H1 (cell line): ENCODE measurements at regions not wholly inside any gene's neighbourhood (a gene's known extent, or its start where the extent isn't known, plus 50 kb on each side); places are given as distances from the start of the nearest gene placed in this dataset.

Source experiments
- CTCF ChIA-PET: fragments of 300-600 bp; sonication (Branson Sonifier 250); formaldehyde crosslinking; loops from one replicate; lab custom pipeline; 2021; ENCODE audit not compliant: partially characterized antibody; lab: Charles Lee
- POLR2A ChIA-PET: fragments of 300-600 bp; sonication (Branson Sonifier 250); formaldehyde crosslinking; loops from one replicate; lab custom pipeline; 2021; ENCODE audit warnings: inconsistent platforms; ENCODE audit not compliant: partially characterized antibody; lab: Charles Lee
- DNase-seq, 2 experiments: peaks; one replicate each; pipeline versions ENCODE4 v3.0.0 to v3.0.0-alpha.2; 2010 to 2022; ENCODE audit warnings: low spot score in 2 of 2, low read depth in 1 of 2, mixed read lengths in 1 of 2
- FAIRE-seq: peaks from 2 replicates; lab custom pipeline; 2011; peaks lifted over from hg19 to GRCh38; lab: Jason Lieb, UNC
- H2AFZ ChIP-seq: 2 replicates; pipeline ENCODE4 v1.8.1; 2012; ENCODE audit warnings: low read length, inconsistent platforms
- H2AK5ac ChIP-seq: 2 replicates; pipeline ENCODE4 v1.6.1; 2013; ENCODE audit warnings: low read depth, low read length
- H2BK120ac ChIP-seq: replicated peaks from 2 replicates; pipeline ENCODE3; 2013; ENCODE audit warnings: low read depth, low read length, inconsistent platforms
- H2BK12ac ChIP-seq: 2 replicates; pipeline ENCODE4 v1.6.1; 2013; ENCODE audit warnings: low read depth, low read length
- H2BK15ac ChIP-seq: 2 replicates; pipeline ENCODE4 v1.6.1; 2013; ENCODE audit warnings: low read length
- H2BK20ac ChIP-seq: 2 replicates; pipeline ENCODE4 v1.6.1; 2013; ENCODE audit warnings: low read length
- H2BK5ac ChIP-seq: 2 replicates; pipeline ENCODE4 v1.6.1; 2013; ENCODE audit warnings: low read depth, low read length
- H3K14ac ChIP-seq: 2 replicates; pipeline ENCODE4 v1.6.1; 2013; ENCODE audit warnings: inconsistent platforms; ENCODE audit not compliant: insufficient read length
- H3K18ac ChIP-seq: 2 replicates; pipeline ENCODE4 v1.6.1; 2013; ENCODE audit warnings: low read length; ENCODE audit errors: extremely low read depth
- H3K23ac ChIP-seq: 2 replicates; pipeline ENCODE4 v1.6.1; 2013; ENCODE audit warnings: inconsistent platforms; ENCODE audit not compliant: insufficient read length
- H3K23me2 ChIP-seq: 2 replicates; pipeline ENCODE4 v1.6.1; 2013; ENCODE audit warnings: low read depth, low read length
- H3K27ac ChIP-seq: 2 replicates; pipeline ENCODE4 v1.6.1; 2011; ENCODE audit warnings: low read depth, low read length, inconsistent platforms
- H3K27me3 ChIP-seq, 4 experiments: replicated peaks in 1 of 4; 1 replicate in 1 of 4; 2 replicates in 3 of 4; pipeline versions ENCODE4 v1.6.1 to v1.8.1; 2011 to 2013; ENCODE audit warnings: low read length in 3 of 4, mild to moderate bottlenecking in 3 of 4, inconsistent platforms in 2 of 4, mixed read lengths in 2 of 4, moderate library complexity in 1 of 4; ENCODE audit not compliant: control insufficient read depth in 3 of 4, insufficient read depth in 3 of 4; ENCODE audit errors: extremely low read depth in 1 of 4
- H3K36me3 ChIP-seq, 4 experiments: 2 replicates each; pipeline versions ENCODE4 v1.6.1 to v1.8.1; 2011 to 2013; ENCODE audit warnings: mild to moderate bottlenecking in 4 of 4, low read length in 3 of 4, moderate library complexity in 2 of 4, control low read depth in 1 of 4, inconsistent platforms in 1 of 4; ENCODE audit not compliant: insufficient read depth in 4 of 4, control insufficient read depth in 2 of 4
- H3K4ac ChIP-seq: replicated peaks from 2 replicates; pipeline ENCODE3; 2013; ENCODE audit warnings: low read length, low read depth, mixed read lengths, inconsistent platforms; ENCODE audit not compliant: insufficient read length
- H3K4me1 ChIP-seq, 4 experiments: replicated peaks in 1 of 4; 1 replicate in 1 of 4; 2 replicates in 3 of 4; pipeline versions ENCODE4 v1.6.1 to v1.8.1; 2011 to 2013; ENCODE audit warnings: low read length in 3 of 4, inconsistent platforms in 2 of 4, mixed read lengths in 1 of 4; ENCODE audit not compliant: insufficient read depth in 4 of 4, control insufficient read depth in 3 of 4
- H3K4me2 ChIP-seq, 2 experiments: 2 replicates each; pipeline versions ENCODE4 v1.6.1 to v1.8.1; 2011 to 2013; ENCODE audit warnings: low read depth in 2 of 2, low read length in 2 of 2, control low read depth in 1 of 2, inconsistent platforms in 1 of 2, mild to moderate bottlenecking in 1 of 2; ENCODE audit not compliant: insufficient read depth in 1 of 2
- H3K4me3 ChIP-seq, 4 experiments: fragments of 200-600, 300-600 bp in 1 of 4; sonication (generic), shearing (Covaris generic), sonication (Bioruptor Twin) in 1 of 4; 2 replicates each; pipeline versions ENCODE4 v1.5.1 to v1.8.1; 2011 to 2016; ENCODE audit warnings: low read length in 4 of 4, low read depth in 3 of 4, control low read depth in 2 of 4, inconsistent platforms in 2 of 4, mild to moderate bottlenecking in 2 of 4, mixed read lengths in 1 of 4, moderate library complexity in 1 of 4; ENCODE audit not compliant: insufficient read depth in 2 of 4; ENCODE audit errors: extremely low read depth in 1 of 4
- H3K56ac ChIP-seq: replicated peaks from 2 replicates; pipeline ENCODE3; 2013; ENCODE audit warnings: low read depth, mild to moderate bottlenecking, mixed read lengths, low read length, inconsistent platforms; ENCODE audit not compliant: insufficient read length
- H3K79me1 ChIP-seq: 2 replicates; pipeline ENCODE4 v1.6.1; 2013; ENCODE audit warnings: low read depth, low read length, control low read depth
- H3K79me2 ChIP-seq, 2 experiments: 2 replicates each; pipeline versions ENCODE4 v1.6.1 to v1.8.1; 2012 to 2013; ENCODE audit warnings: low read length in 2 of 2, mild to moderate bottlenecking in 2 of 2, inconsistent platforms in 1 of 2; ENCODE audit not compliant: insufficient read depth in 2 of 2, control insufficient read depth in 1 of 2
- H3K9ac ChIP-seq, 4 experiments: replicated peaks in 1 of 4; 1 replicate in 1 of 4; 2 replicates in 3 of 4; pipeline versions ENCODE4 v1.6.1 to v1.8.1; 2011 to 2013; ENCODE audit warnings: low read depth in 3 of 4, low read length in 3 of 4, control low read depth in 2 of 4, mild to moderate bottlenecking in 2 of 4, moderate library complexity in 2 of 4, inconsistent platforms in 1 of 4; ENCODE audit errors: extremely low read depth in 1 of 4
- H3K9me3 ChIP-seq, 2 experiments: 2 replicates each; pipeline versions ENCODE4 v1.6.1 to v1.8.1; 2012 to 2013; ENCODE audit warnings: mild to moderate bottlenecking in 2 of 2, moderate library complexity in 2 of 2, control low read depth in 1 of 2, inconsistent platforms in 1 of 2, low read depth in 1 of 2, low read length in 1 of 2, mixed read lengths in 1 of 2; ENCODE audit not compliant: insufficient read depth in 2 of 2
- H4K20me1 ChIP-seq, 2 experiments: replicated peaks in 1 of 2; 2 replicates each; pipeline versions ENCODE3 to v1.8.1; 2011 to 2013; ENCODE audit warnings: inconsistent platforms in 2 of 2, low read length in 2 of 2, mild to moderate bottlenecking in 1 of 2; ENCODE audit not compliant: insufficient read depth in 2 of 2, control insufficient read depth in 1 of 2
- H4K5ac ChIP-seq: 2 replicates; pipeline ENCODE4 v1.6.1; 2013; ENCODE audit warnings: low read length, low read depth, mixed read lengths, inconsistent platforms; ENCODE audit not compliant: insufficient read length
- H4K8ac ChIP-seq: 2 replicates; pipeline ENCODE4 v1.8.0; 2013; ENCODE audit warnings: mild to moderate bottlenecking, moderate library complexity, low read length, inconsistent platforms; ENCODE audit not compliant: insufficient read depth; ENCODE audit errors: extremely low read depth
- H4K91ac ChIP-seq: replicated peaks from 2 replicates; pipeline ENCODE3; 2013; ENCODE audit warnings: low read length, mixed read lengths, inconsistent platforms; ENCODE audit not compliant: insufficient read length
- POLR2A ChIP-seq, 2 experiments: IDR thresholded peaks; 1 replicate in 1 of 2; 2 replicates in 1 of 2; pipeline ENCODE4 v1.6.1; 2011; ENCODE audit warnings: low read depth in 2 of 2, low read length in 2 of 2, mild to moderate bottlenecking in 2 of 2; ENCODE audit errors: control extremely low read depth in 1 of 2
- POLR2AphosphoS5 ChIP-seq: IDR thresholded peaks from 2 replicates; pipeline ENCODE4 v1.6.1; 2011; ENCODE audit warnings: low read depth, low read length
- RNF2 ChIP-seq: fragments of 200-900, 300-1000 bp; sonication (generic); IDR thresholded peaks from 2 replicates; pipeline ENCODE4 v1.7.1; 2016; ENCODE audit warnings: borderline replicate concordance, low read depth, mild to moderate bottlenecking, antibody characterized with exemption, low read length; ENCODE audit not compliant: poor library complexity, severe bottlenecking; ENCODE audit errors: missing control alignments
- TEAD4 ChIP-seq: IDR thresholded peaks from 2 replicates; pipeline ENCODE4 v1.6.1; 2012; ENCODE audit warnings: low read depth, low read length, inconsistent platforms, mixed read lengths
- WGBS, 2 experiments: shearing (Covaris generic) in 1 of 2; methylation state at CpG; one replicate each; pipeline versions ENCODE4 v1.1.6 to v1.1.7; 2013 to 2015; ENCODE audit warnings: low lambda C conversion rate in 2 of 2, mixed read lengths in 2 of 2, inconsistent platforms in 1 of 2, low coverage in 1 of 2, missing lambda C conversion rate in 1 of 2; ENCODE audit not compliant: insufficient replicate concordance in 2 of 2, insufficient coverage in 1 of 2, insufficient read length in 1 of 2; ENCODE audit errors: extremely low coverage in 1 of 2, missing lambda C conversion rate in 1 of 2; 5-methylcytosine and 5-hydroxymethylcytosine counted together
- TF ChIP-seq, protein P1 (sequence below), 3 experiments: IDR thresholded peaks; 1 replicate in 2 of 3; 2 replicates in 1 of 3; pipeline versions ENCODE4 v1.5.1 to v1.6.1; 2011; ENCODE audit warnings: low read length in 3 of 3, mild to moderate bottlenecking in 3 of 3, inconsistent platforms in 2 of 3, low read depth in 1 of 3, moderate library complexity in 1 of 3; ENCODE audit not compliant: insufficient read depth in 1 of 3; ENCODE audit errors: control extremely low read depth in 1 of 3
- TF ChIP-seq, protein P2 (sequence below): IDR thresholded peaks from 2 replicates; pipeline ENCODE4 v1.6.1; 2012; ENCODE audit warnings: inconsistent platforms

DNA sequence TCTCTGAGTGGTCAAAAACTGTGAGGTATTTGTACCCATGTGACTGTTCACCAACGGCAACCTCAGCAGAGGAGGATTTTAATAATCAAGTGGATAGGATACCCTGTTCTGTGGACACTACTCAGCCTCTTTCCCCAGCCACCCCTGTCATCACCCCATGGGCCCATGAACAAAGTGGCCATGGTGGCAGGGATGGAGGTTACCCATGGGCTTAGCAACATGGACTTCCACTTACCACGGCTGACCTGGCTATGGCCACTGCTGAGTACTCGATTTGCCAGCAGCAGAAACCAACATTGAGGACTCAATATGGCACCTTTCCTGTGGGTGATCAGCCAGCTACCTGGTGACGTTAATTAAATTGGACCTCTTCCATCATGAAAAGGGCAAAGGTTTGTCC, 1782.7 kb downstream of the PLA2G4A start:
- Histone ChIP-seq H3K9me3 (peaks cover 0 to 3% of the 10 kb centered on the region in 2 experiments; a peak in 2 of 4 replicates), H2BK20ac (no peak overlapping the region), H4K8ac (no peak overlapping the region), H4K91ac (no peak overlapping the region), H2AFZ (no peak overlapping the region), H3K79me2 (no peaks in the 10 kb centered on the region), H3K9ac (no peak overlapping the region), H3K4me1 (no peaks in the 10 kb centered on the region), H3K79me1 (no peaks in the 10 kb centered on the region), H3K4me3 (no peak overlapping the region), H2AK5ac (no peak overlapping the region), H3K27me3 (no peaks in the 10 kb centered on the region), H4K5ac (no peak overlapping the region), H2BK15ac (no peak overlapping the region), H3K36me3 (no peaks in the 10 kb centered on the region), H3K56ac (no peak overlapping the region), H3K4ac (no peak overlapping the region), H2BK5ac (no peak overlapping the region), H2BK12ac (no peak overlapping the region), H3K23me2 (no peaks in the 10 kb centered on the region), H3K23ac (no peak overlapping the region), H4K20me1 (no peaks in the 10 kb centered on the region), H3K27ac (no peak overlapping the region), H3K18ac (no peak overlapping the region), H3K14ac (no peak overlapping the region), H2BK120ac (no peak overlapping the region), H3K4me2 (no peak overlapping the region)
- 90% methylated on average over 4 of the region's 4 CpGs; no CpG with 5 or more reads in 1 of the 2 experiments for WGBS, 2 experiments
- TF ChIP-seq, protein P1, sequence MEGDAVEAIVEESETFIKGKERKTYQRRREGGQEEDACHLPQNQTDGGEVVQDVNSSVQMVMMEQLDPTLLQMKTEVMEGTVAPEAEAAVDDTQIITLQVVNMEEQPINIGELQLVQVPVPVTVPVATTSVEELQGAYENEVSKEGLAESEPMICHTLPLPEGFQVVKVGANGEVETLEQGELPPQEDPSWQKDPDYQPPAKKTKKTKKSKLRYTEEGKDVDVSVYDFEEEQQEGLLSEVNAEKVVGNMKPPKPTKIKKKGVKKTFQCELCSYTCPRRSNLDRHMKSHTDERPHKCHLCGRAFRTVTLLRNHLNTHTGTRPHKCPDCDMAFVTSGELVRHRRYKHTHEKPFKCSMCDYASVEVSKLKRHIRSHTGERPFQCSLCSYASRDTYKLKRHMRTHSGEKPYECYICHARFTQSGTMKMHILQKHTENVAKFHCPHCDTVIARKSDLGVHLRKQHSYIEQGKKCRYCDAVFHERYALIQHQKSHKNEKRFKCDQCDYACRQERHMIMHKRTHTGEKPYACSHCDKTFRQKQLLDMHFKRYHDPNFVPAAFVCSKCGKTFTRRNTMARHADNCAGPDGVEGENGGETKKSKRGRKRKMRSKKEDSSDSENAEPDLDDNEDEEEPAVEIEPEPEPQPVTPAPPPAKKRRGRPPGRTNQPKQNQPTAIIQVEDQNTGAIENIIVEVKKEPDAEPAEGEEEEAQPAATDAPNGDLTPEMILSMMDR (IDR thresholded peaks at IDR 0.05; ENCODE audit: control extremely low read depth in 1 of 3, insufficient read depth in 1 of 3, low read depth in 1 of 3, low read length in 3 of 3) = no peak
- TF ChIP-seq RNF2 = no peak
- TF ChIP-seq, protein P2, sequence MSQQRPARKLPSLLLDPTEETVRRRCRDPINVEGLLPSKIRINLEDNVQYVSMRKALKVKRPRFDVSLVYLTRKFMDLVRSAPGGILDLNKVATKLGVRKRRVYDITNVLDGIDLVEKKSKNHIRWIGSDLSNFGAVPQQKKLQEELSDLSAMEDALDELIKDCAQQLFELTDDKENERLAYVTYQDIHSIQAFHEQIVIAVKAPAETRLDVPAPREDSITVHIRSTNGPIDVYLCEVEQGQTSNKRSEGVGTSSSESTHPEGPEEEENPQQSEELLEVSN = no peak
- no peak for TF ChIP-seq TEAD4
- no peak for TF ChIP-seq POLR2AphosphoS5
- no peak for TF ChIP-seq POLR2A (IDR thresholded peaks at IDR 0.05; ENCODE audit: control extremely low read depth in 1 of 2, low read depth in 2 of 2, low read length in 2 of 2)
- ChIA-PET CTCF (interaction anchor here (0.5 kb wide), 1 partner anchor 88 kb away, joined by 3 read pairs; no protein-coding TSS in a partner anchor), POLR2A (no interaction called here)
- FAIRE-seq = no peak
- no peak for DNase-seq
